ENCODE measurements at regions not wholly inside any gene's neighbourhood (a gene's known extent, or its start where the extent isn't known, plus 50 kb on each side); places are given as distances from the start of the nearest gene placed in this dataset.

- no peak overlapping the region for H3K4me3 ChIP-seq
- no peaks in the 10 kb centered on the region for H3K36me3 ChIP-seq
- H3K4me1 ChIP-seq = peaks cover 0 to 21% (median 0%) of the 10 kb centered on the region in 4 donors
- H3K27me3 ChIP-seq = no peaks in the 10 kb centered on the region
- H3K9me3 ChIP-seq = peaks cover 0 to 5% (median 0%) of the 10 kb centered on the region in 4 donors
- peak in 1 of 3 donors; percentile 80 for DNase-seq
- TF ChIP-seq CTCF (IDR thresholded peaks at IDR 0.05) = no peak
- no peak for TF ChIP-seq POLR2A (IDR thresholded peaks at IDR 0.05)
- peak overlapping the region in 2 of 4 donors; percentile 52 to 55 for H3K27ac ChIP-seq
Observed at GRCh38 chr12:24044941-24045703, 95.7 kb upstream of the SOX5 start.

GRCh38 chr12:24042651-24043050 is 93.2 kb upstream of the SOX5 start:
- Histone ChIP-seq H3K27me3 (no peaks in the 10 kb centered on the region), H3K4me3 (no peak overlapping the region), H3K4me1 (peaks cover 0 to 21% (median 0%) of the 10 kb centered on the region in 4 donors), H3K9me3 (no peaks in the 10 kb centered on the region), H3K36me3 (no peaks in the 10 kb centered on the region), H3K27ac (no peak overlapping the region)
- no peak for DNase-seq
- no peak for TF ChIP-seq CTCF (IDR thresholded peaks at IDR 0.05)
- no peak for TF ChIP-seq POLR2A (IDR thresholded peaks at IDR 0.05)

GRCh38 chr12:24039113-24039525 is 89.6 kb upstream of the SOX5 start:
- Histone ChIP-seq H3K4me3 (no peak overlapping the region), H3K27ac (no peak overlapping the region), H3K27me3 (no peaks in the 10 kb centered on the region), H3K4me1 (no peaks in the 10 kb centered on the region), H3K36me3 (no peaks in the 10 kb centered on the region), H3K9me3 (no peaks in the 10 kb centered on the region)
- DNase-seq = no peak
- TF ChIP-seq POLR2A (IDR thresholded peaks at IDR 0.05) = no peak
- TF ChIP-seq CTCF (IDR thresholded peaks at IDR 0.05) = no peak

- no peaks in the 10 kb centered on the region for H3K36me3 ChIP-seq
- no peaks in the 10 kb centered on the region for H3K4me1 ChIP-seq
- no peaks in the 10 kb centered on the region for H3K27me3 ChIP-seq
- no peaks in the 10 kb centered on the region for H3K9me3 ChIP-seq
- H3K4me3 ChIP-seq = no peak overlapping the region
- DNase-seq = no peak
- H3K27ac ChIP-seq = no peak overlapping the region
- TF ChIP-seq POLR2A (IDR thresholded peaks at IDR 0.05) = no peak
- no peak for TF ChIP-seq CTCF (IDR thresholded peaks at IDR 0.05)
Observed at GRCh38 chr12:24038211-24038997, 88.9 kb upstream of the SOX5 start.

- DNase-seq = no peak
- H3K9me3 ChIP-seq = no peaks in the 10 kb centered on the region
- H3K36me3 ChIP-seq = no peaks in the 10 kb centered on the region
- no peak overlapping the region for H3K27ac ChIP-seq
- TF ChIP-seq POLR2A (IDR thresholded peaks at IDR 0.05) (no peak), CTCF (IDR thresholded peaks at IDR 0.05) (no peak)
- H3K4me3 ChIP-seq = no peak overlapping the region
- H3K4me1 ChIP-seq = no peaks in the 10 kb centered on the region
- no peaks in the 10 kb centered on the region for H3K27me3 ChIP-seq
Observed at GRCh38 chr12:24036438-24037216, 87.2 kb upstream of the SOX5 start.
